Myocyte (in vitro differentiated cells): ENCODE measurements at regions not wholly inside any gene's neighbourhood (a gene's known extent, or its start where the extent isn't known, plus 50 kb on each side); places are given as distances from the start of the nearest gene placed in this dataset.

ENCODE experiments used
- DNase-seq: peaks from one replicate; pipeline ENCODE4 v3.0.0-alpha.2; 2012; ENCODE audit warnings: low read depth

DNA sequence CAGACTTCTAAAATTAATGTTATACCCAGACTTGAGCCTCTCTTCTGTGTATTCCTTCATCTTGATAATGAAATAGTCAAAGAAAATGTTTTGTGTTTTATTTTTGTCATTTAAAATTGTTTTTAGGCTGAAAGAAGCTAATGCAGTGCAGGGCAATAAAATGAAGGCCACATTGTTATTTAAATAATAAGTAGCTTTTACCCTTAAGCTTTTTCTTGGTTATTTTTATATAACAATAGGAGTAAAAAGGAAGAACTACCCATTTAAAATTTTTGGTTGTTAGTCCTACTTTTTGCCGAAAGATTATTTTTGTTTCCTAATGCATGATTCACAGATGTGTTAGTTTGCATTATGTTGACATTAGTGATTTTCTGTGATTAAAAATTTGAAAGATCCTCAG is 181.0 kb upstream of the MEOX2 start:
- no peak for DNase-seq

DNA sequence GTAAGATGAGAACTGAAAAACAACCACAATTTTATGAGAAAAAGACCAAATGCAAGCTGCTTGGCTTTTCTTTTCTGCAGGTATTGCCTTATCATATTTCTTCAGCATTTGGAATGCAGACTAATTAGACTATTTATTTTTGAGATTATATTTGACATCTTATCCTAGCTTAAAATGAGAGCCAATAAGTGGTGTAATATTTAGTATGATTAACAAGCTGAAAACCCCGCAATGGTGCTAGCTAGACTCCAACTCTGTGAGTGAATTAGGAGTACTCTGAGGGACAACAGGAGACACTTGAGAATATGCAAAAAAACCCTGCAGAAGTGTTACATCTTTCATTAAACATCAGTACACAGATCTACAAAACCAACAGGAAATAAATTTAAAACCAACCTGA is 180.3 kb upstream of the MEOX2 start:
- no peak for DNase-seq

DNA sequence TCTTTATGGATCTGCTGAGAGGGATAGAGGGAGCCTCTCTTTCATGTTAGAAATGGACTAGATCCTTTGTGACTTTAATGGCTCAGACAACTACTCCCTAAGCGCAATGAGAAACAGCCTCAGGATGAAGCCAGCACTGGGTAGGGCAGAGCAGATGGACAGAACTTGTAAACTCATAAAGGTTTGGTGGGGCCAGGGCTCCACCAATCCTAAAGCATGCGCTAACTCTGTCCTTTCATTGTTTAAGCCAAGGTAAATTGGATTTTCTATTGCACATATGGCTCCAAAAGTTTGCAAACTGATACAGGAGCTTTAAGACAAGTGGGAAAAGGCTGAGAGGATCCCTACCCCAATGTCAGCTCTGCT is 178.1 kb upstream of the MEOX2 start:
- no peak for DNase-seq

DNA sequence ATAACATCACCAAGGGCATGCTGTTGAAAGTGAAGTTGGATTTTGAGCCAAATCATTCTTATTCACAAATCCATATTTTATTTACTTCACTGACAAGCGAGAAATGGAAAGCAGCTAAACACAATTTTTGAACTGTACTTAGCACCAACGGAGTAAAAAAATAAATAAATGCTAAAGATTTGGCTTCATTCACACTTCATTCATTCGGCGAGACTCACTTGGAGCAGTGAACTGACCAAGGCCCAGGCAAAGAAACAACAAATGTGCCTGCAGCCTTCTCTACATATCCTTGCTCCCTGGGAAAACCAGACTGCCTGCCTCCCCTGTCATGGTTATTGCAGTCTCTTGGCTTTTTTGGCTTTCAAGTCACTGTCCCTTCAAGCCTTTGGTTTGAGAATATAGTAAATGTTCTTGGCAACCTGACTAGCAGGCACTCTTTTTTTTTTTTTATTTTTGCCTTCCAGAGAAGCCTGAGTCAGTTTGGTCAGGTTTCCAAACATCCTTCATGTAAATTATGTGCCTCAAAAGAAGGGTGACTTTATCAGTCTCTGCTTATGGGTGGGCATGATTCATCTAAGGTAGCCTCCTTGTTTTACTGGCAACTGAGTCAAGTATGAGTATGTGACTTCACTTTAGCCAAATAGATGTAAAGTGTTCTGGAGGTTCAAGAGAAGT is 177.6 kb upstream of the MEOX2 start:
- DNase-seq = no peak

DNA sequence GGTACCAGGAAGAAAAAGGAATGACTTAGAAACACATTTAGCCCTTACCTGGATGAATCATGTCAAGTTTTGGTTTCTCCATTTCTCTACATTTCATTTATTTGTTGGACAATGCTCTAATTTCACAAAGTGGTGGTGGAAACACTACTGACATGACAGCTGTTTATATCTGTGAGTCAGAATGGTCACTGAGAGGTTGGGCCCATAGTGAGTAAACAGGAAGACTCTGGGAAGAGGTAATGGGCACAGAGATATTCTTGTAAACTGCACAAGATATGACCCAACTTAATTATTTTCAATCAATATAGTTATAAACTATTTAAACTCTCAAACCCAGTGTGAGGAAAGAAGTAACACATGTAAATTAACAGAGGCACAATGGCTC is 176.3 kb upstream of the MEOX2 start:
- peak; percentile 70 for DNase-seq

DNA sequence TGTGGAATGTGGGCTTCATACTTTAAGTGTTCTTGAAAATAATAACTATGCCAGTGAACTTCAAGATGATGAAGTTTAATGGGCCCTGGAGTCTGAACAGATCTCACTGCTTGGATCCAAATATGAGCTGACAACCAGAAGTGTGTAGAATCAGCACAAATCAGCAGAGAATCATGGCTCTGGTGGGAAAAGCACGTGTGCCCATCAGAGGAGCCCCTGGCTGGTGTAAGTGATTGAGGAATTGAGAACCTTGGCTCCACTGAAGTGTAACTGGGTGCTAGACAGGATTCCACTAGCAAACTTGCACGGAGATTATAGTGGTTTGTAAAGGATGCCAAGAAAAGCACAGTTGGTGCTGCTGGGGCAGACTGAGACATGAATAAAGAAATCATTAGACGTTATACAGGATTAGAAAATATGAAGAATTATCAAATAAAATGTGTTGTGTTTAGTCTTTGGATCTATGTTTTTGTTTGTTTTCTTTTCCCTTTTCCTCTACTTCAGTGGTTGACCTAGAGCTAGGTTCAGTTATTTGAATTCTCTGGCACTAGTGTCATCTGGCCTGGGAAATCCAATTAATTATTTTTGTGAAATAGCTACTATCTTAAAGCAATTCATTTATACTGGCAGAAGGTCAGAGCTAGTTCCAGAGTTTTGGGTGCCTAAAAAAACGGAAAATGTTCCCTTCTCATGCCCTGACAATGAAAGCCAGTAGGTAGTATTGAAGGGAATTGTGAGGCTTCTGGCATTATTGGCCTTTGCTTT is 175.7 kb upstream of the MEOX2 start:
- DNase-seq = peak; percentile 36

DNA sequence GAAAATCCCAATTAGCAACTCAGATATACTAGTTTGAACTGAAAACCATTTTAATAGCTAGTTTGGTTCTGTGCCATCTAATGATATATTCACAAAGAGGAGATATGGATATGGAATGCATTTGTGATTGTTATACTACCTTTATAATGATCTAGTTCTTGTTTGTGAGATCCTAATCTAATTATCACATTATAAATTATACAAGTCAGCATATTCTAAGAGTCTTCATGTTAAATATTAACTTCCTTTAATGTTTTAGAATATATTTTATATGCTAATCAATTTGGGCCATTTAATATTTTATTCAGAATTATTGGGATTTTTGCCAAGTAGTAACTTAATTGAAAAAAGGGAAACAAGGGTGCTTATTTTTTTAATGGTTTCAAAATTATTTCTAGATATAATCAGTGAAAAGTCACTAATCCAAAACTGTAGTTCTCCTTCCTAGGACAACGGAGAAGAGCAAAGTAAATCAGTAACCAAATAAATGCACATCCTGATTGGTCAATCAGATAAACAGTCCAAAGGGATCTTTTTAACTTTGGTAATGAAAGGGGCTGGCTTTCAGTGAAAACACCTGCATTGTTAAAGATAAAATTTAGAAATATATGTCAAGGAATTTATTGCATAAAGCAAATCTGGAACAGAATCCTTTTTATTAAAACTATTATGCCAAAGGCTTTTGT is 173.9 kb upstream of the MEOX2 start:
- no peak for DNase-seq

DNA sequence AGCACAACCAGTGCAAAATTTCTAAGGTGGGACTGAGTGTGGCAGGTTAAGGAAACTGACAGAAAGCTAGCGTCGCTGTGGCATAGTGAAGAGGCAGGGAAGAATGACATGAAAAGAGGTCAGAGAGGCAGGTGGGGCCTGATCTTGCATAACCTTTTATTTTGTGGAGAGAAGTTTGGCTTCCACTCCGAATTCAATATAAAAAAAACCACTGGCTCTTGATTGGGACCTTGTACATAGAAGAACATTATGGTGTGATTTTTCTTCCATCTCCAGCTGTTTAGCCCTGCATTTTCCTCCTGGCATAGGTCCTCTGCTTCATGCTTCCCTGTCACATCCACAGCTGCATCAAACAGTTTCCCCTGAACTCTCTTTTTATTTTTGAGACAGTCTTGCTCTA is 170.5 kb upstream of the MEOX2 start:
- no peak for DNase-seq

DNA sequence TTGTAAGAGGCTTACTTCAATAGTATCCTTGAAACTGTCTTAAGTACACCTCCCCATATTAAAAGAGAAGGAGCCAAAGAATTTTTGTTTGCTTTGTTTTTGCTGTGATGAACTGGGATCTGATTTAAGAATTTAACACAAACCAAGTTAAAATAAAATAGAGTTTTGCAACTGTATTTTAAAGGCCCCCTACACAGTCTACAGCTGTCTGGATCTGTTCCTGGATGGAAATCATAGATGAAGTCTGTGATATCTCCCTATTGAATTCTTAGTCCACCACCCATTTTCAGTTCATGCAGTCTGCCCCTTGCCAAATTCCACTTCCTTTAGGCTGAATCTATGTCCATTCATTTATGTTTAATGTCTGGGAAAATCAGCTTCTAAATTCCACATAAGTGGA is 169.8 kb upstream of the MEOX2 start:
- DNase-seq = no peak

DNA sequence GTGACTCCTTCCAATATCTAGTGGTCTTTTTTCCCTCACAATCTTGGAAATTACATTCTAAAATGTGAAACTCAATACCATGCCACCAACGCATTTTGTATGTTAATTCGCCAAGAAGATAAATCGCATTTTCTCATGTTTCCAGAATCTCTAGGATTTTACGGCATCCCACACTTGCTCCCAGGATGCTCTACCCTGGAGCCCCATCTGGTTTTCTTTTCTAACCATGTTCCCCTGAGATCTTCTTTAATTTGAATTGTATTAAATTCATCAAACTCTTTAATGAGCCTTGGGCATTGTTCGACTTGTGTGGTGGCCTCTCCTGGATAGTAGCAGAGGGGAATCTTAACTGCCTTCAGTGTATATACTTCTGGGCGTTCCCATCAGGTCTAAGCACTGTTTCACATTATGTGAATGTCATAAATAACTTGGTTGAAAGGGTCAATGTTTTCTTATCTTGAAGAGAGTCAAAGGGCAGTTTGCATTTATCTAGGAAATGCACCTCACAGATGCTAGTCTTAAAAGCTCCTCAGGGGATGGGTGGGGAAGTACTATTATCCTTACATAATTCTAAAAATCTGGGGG is 169.1 kb upstream of the MEOX2 start:
- DNase-seq = no peak

DNA sequence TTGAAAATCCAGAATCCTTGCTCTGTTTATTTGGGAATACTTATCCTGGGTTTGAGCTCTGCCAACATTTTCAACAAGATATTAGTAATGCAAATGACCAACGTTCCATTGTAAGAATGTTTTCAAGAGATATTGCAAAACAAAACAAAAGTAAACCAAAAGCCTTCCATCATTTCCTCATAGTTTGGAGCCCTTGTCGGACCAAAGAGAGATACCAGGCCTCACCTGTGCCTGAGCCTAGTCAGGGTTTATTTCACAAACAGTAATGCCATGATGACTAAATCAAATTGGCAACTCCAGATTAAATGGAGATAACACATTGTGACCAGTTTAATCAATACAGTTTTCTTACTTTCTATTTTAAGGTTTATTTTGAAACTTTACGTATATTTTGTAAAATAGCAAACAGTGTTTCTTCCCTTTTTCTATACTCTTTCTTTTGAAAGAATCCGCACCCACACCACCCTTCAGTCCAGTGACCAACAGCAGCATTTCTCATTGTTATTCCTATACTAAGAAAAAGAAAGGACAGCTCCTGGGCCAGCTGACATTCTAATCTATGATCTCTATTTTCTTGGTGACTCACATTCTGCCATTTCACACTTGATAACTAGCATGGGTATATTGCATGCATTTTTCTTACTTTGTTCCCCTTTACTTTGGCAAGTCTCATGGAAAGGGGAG is 168.5 kb upstream of the MEOX2 start:
- no peak for DNase-seq

DNA sequence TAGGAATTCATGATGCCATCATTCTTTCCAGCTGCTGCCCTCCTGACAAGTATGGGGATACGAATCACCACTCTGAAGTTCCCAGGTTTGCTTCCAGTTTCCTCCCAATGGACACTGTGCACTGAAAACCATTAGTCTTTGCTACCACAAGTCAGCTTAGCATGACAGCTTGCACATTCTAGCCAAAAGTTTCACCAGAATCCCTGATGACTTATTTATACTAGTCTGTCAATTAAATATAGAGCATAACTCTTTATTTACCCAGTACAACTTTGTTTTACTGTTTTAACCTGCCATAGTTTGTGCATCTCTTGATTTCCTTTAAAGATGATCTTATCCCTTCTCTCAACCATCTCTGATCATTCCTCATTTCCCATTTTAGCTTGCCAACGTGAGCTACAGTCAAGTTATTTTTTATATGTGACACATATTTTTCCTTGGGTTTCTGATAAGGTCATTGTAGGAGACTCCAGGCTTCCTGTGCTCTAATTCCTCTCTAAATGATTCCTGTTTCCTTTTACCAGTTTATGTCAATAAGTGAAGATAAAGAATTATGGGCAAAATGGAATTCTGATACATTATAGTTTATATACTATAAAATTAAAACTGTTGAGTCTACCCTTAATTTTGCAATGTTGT is 167.5 kb upstream of the MEOX2 start:
- DNase-seq = peak; percentile 44

DNA sequence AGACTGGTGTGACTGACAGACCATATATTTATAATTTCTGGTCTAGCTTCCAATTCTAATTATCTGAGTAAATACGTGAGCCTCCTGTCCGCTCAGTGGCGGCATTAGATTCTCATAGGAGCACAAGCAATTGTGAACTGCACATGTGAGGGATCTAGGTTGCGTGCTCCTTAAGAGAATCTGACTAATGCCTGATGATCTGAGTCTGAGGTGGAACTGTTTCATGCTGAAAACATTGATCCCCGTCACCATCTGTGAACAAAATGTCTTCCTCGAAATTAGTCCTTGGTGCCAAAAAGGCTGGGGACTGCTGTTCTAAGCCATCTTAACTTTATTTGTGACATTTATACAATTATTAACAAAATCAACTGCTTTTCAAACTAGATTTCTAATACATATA is 164.7 kb upstream of the MEOX2 start:
- no peak for DNase-seq

DNA sequence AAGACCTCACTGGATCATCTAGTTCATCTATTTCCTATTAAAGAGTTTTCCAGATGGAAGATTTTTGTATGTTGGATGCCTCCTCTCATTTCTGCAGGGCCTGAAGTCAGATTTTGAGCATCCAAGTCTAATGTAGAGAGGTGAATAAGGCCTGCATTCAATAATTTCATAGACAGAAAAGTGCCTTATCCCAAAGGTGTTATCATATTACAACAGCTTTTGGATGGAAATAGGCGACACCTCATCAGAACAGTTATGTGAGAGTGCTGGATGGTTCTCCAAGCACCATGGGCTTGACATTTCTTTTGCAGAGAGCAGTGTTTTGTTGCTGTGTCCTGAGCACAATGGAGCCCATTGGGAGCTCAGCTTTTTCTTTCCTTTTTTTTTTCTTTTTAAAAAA is 162.4 kb upstream of the MEOX2 start:
- DNase-seq = no peak

DNA sequence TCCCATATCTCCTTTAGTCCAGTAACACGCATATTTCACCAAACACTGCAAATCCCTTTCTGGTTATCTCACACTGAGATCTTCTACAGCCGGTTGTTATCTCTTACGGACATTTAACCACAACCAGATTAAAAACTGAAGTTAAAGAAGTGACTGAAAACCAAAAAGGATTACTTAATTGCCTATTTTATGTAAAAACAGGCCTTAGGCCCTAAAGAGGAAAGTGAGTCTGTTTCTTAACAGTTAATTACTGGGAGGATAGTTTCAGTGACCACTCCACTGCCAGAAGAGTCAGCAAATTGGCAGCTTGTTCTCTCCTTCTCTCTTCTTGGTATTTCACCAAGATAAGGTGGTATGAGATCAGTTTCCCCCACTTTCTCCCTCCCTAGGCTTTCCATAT is 161.9 kb upstream of the MEOX2 start:
- DNase-seq = no peak

DNA sequence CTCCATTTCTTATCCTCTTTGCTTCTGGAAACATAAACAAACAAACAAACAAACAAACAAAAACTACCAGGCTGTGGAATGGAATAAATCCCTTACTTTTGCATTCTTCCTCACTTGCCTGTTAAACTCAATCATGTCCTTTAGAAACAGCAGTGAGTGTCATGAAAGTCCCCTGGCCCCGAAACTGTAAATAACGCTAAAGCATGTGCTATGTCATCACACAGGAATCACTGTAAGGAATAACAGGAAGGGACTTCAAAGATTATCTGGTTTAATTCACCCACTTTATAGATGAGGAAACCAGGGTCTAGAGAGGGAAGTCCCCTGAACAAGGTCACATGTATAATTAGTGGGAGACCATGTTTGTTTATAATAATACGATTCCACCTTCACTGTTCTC is 159.4 kb upstream of the MEOX2 start:
- DNase-seq = no peak

DNA sequence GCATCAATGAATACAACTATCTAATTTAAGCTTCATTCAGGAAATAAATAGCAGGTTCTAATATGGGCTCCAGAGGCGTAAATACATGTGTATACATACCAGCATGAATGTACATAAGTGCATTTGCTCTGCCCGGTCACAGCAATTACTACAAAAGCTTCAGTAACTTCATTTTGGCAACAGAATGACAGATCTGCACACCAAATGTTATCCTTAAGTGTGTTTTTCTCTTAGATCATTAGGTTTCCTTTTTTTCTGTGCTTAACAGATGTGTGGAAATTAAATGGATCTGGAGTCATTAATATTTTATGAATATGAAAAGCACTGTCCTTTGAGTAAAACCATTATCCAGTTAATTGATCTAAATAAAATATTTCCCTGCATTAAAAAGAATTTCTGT is 159.0 kb upstream of the MEOX2 start:
- DNase-seq = no peak

DNA sequence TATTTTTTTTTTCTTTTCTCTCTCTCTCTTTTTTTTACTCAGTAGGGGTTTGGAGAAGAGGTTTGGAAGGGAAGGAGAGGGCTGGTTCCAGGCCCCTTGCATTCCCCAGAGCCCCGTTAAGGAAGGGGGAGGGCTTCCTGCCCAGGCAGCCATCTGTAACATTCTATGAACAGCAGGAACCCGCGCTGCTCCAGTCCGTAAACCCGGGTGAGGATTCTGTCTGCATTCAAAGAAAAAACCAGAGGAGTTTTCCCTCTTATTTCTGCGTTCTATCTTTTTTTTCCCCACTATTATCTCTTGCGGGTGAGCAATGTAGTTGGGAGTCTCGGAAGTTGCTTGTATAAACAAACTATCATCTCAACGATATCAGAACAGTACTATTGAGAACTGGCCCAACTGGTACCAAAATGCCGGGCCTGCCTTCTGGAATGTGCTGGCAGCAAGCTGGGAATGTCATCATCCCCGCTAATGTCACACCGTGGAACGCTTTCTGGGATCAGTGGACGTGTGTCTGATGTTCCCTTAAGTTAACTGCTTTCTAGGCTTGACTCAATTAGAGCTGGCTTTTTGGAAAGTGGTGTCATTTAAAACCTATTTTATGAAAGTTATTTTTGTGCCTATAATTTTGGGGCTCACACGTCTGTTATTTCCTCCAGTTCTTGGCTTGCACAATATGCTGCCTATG is 153.1 kb upstream of the MEOX2 start:
- peak; percentile 73 for DNase-seq

DNA sequence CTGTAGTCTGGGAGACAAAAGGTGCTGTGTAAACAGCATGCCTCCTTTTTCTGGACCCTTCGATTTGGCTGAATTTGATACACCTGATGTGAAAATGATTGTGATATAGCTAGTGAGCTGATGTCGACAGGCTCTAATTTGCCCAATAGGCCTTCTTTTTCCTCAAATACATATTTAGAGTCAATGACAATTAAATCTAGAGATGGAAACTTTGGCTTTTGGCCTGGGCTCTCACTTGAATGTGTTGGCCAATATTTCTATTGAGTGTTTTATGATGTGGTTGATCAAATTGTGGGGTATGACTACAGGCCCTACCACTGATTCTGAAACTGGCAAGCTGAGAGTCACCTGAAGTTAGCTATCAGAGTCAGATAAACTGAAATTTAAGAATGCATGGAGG is 151.8 kb upstream of the MEOX2 start:
- DNase-seq = no peak

DNA sequence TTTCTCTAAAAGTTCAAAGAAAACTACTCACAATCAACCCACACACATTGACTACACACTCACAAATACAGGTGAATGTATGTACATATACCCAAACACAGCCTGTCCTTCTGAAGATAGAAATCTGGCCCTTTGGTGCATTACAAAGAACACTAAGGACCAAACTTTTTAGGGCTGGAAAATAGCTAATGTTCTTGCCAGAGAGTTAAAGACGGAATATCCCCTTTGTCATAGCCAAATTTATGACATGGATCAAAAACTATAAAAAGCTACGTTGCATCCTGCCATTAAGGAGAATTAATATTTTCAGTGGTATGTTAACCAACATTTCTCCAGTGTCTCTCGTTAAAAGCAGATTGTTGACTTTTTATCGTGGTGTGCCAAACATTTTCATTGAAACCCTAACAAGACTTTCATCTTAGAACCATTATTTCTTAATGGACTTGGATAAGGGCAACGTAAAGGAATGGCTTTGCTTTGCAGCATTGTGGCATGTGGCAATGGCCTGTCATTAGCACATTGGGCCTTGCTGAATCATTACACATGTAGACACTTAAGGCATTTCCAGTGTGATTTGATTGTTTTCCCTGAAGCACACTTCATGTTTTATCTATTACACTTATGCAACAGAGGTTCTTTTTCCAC is 150.9 kb upstream of the MEOX2 start:
- DNase-seq = no peak
